NCI-H146 treated with DMSO at 0.1 percent for 48 hours (cell line): ENCODE measurements at regions not wholly inside any gene's neighbourhood (a gene's known extent, or its start where the extent isn't known, plus 50 kb on each side); places are given as distances from the start of the nearest gene placed in this dataset.

ENCODE experiments used
- DNase-seq: peaks from one replicate; lab custom pipeline; 2025; ENCODE audit not compliant: unreplicated experiment; lab: John Stamatoyannopoulos, UW

DNA sequence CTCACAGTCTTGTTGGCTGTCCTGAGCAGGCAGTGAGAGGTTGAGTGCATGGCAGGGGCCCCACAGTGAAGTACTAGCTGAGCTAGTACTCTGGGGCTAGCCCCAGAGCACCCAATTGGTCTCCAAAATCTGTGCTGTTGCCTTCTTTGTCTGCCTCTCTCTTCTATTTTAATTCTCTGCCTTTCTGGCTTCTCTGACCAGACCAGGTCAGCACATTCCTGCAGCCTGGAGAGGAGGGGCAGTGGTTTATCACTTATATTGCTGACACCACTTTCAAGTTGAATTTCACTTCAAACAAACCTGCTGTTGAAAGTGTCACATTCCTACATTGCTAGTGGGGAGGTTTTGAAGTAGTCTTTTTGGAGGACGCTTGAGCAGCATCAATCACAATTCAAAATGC, 628.7 kb downstream of the PTPRU start:
- DNase-seq, result no peak

DNA sequence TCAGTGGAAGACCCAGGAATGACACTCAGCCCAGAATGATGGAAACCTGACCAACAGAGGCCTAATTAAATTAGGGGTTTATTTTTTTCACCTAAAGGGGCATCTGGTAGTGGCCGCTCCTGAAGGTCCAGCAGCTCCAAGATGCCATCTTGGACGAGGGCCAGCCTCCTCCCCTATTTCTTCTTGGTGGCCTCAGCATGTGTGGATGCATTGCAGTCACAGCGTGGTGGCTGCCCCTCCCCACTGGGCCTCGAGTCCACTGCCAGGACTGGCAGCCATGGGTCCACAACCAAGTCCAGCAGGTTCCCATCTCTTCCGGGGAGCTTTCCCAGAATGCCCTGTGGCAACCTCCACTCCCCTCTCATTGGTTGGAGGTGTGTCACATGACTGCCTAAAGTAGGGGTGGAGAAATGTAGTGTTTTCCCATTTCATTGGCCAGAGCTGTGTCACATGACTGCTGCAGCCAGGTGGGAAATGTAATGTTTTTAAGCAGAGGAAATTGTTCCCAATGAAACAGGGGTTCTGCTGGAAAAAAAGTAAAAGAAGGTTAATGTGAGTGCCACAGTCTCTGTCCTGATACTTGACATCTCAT, 628.2 kb downstream of the PTPRU start:
- DNase-seq, result no peak

DNA sequence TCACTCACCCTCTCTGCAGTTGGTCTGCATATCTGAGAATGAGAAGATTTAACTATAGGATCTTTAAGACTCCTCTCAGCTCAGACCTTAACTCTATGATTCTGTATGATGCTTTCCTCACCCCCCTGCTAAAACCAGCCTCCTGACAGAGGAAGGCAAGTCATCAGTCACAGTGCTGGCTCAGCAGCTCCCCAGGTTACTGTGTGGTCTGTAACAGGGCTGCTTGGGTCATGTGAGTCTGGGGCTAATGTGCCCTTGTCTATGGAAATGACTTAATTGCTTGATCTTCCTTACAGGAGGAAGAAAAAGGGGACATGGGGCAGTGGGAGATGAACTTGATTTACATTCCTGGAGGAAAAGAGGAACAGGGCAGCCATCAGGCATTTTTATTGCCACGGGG, 625.6 kb downstream of the PTPRU start:
- no peak for DNase-seq

DNA sequence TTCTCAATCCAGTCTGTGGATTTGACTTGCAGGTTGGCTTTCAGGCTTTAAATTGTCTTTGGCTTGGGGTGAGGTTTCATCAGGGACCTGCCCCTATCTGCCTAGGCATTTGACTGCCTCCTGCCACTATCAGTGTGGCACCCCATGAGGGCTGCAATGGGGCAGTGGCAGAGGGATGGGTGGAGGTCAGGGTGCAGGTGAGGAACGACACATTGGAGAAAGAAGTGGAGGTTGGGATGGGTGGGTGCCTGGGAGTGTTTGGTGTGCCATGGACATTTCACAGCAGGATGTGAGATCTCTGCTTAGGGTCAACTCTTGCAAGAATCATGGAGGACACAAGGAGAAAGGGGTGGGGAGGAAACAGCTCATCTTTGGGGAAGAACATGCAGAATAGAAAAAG, 625.1 kb downstream of the PTPRU start:
- DNase-seq, result no peak

DNA sequence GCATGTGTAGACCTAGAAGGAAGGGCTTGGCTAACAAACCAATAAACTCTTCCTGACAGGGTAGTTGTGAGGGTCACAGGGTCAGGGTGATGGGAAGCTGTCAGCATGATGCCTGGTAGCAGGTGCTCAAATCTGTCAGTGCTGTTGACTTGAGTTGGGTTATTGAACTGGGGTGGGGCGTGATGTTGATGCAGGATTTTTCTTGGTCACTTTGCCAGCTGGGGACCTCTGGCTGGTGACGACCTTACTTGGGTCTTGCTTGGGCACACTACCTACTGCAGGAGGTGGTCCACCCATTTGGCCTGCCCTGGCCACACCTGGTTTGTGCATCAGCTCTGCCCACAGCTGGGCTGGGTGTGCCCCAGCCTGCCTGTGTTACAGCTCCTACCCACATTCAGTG, 624.4 kb downstream of the PTPRU start:
- DNase-seq, result no peak

DNA sequence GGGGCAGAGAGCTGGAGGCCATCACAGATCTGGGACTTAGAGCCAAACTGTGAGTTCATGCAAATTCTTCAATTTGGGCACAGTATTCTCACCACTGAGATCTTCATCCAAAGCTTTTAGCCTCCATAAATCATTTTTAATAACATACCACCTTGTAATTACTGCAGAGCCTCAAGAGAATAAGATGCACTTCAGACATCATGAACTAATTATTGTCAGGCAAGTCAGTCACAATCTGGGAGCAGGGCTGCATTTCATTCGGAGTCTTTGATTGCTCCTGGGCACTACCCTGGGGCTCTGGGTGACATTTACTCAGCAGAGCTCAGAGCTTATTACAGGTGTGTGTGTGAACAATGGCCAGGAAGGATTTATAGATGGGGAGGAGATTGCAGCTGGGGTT, 623.7 kb downstream of the PTPRU start:
- DNase-seq, result no peak

DNA sequence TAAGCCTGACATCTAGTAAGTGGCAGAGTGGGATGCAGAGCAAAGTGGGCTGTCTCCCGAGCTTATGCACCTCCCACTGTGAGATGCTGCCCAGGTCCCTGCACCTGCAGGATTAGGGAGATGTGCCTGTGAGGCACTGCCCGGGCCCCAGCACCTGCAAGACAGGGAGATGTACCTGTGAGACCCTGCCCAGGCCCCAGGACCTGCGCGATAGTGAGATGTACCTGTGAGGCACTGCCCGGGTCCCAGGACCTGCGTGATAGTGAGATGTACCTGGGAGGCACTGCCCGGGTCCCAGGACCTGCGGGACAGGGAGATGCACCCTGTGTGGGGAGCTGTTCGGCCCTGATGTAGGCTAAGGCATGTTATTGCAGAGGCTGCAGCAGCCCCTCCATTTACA, 622.8 kb downstream of the PTPRU start:
- DNase-seq, result no peak

DNA sequence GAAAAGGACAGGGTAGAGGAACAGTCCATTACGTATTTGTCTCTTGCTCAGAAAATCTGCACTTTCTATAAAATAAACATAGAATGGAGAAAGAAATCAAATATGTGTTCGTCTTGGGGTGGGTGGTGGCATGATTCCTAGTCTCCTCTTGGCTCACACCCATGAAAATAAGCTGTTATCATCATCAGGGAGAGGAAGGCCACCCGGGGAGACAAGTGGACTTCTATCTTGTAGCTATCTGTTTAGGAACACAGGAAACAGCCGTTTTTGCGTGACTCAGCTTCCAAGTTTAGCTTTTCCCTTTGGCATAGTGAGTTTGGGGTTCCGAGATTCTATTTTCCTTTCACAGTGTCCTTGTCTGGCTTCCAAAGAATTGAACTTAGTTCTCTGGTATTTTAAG, 622.3 kb downstream of the PTPRU start:
- DNase-seq, result no peak

DNA sequence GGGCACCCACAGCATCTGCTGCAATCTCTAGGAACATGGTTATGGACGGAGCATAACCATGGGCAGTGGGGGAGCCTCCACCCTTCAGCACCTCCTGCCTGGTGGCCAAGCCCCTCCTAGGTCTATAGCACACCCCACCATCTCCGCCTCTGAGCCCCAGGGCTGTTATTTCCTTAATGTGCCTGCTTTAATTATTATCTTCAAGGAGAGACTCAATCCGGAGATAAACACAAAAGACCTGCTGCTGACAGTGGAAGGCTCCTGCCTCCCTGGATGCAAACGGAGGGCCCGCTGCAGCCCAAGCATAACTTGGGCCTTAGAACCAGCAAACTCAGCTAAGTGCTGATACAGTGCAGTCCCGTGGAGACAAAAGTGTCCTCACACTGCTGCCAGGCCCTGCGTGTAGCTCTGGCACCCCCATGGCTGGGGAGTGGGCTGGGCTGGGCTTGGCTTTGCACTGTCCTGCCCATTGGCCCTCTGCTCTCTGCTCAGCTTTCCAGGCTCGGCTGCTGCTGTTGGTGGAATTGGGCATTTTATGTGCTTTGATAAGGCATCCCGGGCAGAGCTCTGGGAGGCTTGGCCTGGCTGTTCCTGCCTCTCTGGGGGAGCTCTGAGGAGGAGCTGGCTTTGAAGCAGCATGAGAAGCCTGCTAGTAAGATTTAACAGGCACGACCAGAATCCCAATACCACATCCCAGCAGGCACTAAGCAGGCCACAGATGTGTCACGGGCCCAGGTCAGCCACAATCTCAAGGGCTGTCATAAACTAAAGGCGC, 620.2 kb downstream of the PTPRU start:
- no peak for DNase-seq

DNA sequence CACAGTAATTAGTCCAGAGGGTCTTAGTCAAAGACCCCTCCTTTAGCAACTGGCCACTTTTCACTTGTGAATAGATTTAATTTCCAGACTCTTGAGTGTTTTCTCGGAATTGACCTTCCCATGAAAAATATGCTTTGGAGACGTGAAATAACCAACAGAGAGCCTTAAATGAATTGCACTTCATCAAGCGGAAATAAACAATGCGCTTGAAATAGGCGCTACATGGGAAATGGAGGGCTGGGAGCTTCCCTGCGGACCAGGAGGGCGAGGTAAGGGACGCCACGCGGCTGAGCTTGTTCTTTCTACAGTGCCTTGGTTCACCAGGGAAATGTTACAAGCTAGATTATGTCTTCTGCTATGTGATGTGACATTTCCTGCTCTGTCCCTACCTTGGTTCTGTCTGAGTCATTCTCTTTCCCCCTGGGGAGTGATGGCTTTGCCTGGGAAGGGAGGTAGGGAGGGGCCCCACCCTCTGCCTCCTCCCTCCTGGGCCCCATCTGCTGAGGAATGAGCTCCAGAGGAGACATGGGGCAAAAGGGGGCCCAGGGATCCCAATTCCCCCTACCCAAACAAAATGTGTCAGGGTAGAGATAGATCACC, 619.3 kb downstream of the PTPRU start:
- DNase-seq, result no peak

DNA sequence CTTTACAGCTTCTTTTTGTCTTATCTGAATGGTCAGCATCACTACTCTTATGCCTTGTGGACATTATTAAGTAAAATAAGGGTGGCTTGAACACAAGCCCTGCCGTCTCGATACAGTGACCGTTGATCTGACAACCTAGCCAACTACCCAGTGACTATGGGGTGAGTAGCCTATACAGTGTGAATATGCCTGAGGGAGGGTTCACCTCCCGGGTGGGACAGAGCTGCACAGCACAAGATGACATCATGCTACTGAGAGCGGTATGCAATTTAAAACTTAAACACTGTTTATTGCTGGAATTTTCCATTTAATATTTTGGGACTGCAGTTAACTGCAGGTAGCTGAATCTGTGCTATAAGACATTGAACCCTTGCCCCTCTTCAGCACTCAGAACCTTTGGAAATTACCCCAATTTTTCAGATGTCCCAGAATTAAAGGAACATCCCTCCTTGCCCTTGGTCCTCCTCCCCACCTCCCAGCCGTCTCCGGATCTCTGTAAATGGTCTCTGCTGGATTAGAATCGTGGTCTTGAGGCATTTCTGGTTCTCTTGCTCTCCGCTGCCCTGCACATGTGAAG, 618.5 kb downstream of the PTPRU start:
- no peak for DNase-seq

DNA sequence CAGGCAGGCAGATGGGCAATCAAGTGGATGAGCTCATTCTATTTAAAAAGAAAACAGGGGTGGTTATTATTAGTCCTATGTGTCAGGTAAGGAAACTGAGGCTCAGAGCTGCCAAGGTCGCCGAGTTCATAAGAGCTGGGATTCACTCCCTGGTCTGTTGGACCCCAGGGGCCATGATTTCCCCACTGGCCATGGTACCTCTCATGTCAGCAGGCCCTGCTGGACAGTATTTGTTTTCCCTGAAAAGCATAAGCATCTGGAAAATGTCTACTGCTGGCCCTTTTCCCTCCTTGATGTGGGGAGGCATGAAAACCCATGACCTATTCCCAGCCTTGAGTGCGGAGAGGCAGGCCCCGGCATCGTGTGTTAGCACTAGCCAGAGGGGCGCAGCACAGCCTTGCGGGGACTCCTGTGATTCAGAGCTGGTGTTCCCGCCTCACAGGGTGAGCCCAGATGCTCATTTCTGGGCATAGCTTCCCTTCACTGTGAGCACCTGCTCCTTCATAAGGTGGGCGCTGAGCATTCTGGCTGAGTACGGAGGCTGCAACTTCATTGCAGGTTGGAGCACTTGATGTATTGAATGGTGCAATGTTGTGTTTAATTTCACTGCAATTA, 617.5 kb downstream of the PTPRU start:
- DNase-seq, result no peak

DNA sequence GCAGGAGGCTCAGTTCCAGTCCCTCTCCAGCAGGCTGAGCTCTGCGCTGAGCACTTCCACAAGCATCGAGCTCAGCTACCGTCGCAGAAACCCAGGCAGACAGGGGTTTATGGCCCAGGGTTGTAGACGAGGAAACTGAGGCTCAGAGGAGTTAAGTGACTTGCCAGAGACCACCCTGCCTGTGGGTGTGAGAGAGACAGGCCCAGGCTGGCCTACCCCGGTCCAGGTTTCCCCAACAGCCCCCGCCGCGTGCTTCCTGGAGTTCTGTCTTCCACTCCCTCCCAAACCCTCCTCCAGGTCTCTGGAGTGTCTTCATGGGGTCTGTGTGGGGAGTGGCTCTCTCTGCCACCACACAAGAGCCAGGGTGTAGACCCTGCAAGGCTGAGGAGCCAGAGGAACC, 615.9 kb downstream of the PTPRU start:
- no peak for DNase-seq

DNA sequence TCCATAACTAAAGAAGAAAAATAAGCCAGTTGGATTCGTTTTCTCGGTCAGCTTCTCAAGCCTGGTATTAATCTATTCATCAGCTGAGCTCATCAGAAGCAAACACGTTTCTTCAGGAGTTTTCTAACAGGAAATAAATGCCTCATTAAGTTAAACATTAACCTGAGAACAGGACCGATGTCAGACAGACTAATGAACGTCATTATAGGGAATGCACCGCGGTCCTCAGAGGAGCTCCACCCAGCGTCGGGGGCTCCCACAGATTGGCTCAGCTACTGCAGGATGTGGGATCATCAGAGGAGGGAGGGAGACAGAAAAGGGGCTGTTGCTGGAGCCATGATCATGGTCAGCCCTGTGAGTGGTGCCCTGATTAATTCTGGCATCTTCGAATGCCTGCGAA, 615.4 kb downstream of the PTPRU start:
- DNase-seq, result no peak

DNA sequence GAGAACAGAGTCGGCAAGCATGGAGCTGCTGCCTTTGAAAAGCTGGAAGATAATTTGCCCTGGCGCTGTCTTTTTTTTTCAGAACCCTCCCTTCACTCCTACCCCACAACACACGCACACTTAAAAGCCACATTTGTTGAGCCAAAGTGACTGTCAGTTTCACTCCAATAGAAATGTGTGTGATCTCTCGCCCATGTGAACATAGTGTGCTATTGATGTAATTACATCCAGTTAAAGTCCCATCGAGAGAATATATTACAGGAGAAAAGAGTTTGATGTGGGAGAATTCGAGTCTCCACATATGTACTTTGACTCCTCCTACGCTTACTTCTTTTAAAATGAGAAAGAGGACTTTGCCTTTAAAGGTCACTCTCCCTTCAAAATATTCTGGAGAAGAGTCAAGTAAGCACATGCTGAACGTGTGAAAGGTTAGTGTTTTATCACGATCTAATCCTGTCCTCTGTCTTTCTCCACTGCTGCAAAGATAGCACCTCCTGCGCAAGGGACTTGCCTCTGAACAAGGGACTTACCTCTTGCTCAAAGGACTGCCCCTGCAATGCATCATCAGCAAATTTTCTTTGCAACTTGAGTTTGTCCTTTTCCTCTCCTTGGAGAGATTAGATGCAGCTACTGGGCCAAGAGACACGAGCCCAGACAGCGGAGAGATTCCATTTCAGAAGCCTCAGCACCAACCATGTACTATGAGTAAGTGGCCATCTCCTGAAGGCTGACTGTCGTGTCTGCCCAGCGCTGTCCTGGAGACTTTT, 613.9 kb downstream of the PTPRU start:
- no peak for DNase-seq

DNA sequence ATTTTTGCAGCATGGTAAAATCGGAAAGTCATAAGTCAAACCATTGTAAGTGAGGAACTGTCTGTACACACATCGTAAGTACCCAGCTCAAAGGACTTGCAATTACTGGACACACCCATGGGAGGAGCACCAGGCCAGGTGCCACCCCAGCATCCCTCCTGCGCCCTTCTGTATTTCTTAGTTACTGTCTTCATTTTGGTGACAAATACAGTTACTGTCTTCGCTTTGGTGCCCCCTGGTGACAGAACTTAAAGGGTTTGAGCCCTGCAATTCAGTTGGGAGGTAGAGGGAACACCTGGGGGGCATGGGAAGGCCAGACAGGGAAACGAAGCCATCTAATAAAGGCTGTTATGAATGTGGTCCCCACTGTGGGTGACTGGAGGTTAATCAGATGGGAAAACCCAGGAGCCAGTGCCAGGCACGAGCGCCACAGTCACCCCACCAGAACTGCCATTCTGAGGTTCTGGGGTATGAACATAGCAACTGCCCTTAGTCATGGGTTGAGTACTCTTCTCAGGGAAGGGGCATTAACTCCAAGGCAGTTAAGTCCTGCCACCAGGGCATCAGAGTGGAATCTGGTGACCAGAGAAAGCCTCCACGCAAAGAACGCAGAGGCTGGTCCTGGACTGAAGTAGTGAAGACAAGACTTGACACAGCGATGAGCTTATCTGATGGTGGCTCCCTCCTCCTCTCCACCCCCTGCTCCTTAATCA, 612.9 kb downstream of the PTPRU start:
- DNase-seq, result no peak

DNA sequence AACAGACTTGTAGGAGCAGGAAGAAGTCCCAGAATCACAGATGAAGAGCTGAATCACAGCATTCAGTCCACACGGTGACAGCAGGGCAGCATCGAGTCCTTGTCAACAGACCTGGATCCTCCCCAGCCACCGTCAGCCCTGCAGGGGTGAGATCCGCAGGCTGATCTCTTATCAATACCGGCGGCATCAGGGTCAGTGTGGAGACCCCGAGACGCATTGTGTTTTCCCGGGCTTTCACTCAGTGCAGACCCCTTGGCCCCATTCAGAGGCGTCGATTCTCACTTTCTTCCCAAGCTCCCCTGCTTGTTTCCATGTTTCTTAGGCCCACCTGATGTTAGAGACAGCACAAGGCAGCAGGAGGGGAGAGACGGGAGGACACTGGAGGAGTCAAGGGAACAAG, 609.6 kb downstream of the PTPRU start:
- DNase-seq, result no peak

DNA sequence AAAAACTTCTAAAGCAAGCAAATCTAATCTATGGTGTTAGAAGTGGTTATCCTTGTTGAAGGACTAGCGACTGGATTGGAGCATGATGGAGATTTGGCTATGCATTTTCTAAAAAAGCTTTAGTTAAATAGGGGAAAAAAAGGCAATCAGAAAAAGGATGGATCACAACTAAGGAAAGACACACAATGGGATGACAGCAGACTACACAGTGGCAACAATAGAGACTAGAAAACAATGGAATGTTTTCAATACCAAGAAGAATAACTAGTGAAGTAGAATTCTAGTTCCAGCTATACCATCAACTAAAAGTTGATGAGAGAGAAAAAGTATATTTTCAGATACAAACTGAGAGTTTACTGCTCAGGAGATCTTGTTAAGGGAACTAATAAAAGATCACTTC, 605.8 kb downstream of the PTPRU start:
- DNase-seq, result no peak

DNA sequence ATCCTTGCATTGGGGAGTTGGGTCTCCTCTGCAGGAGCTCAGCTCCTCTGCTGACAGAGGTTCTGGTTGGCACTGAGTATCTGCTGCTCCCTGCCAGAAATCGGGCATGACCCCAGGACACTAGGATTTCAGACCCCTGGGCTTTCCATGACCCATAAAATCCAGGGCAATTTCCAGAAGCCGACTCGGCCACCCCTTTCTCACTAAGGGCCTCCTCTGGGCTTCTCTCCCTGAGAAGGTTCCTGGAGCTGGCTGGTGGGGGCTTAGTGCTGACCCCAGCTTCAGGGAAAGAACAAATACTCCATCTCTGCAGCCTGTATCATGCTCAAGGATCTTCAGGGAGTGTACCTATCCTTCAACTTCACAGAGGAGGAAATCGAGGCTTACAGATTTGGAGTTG, 603.4 kb downstream of the PTPRU start:
- DNase-seq, result no peak

DNA sequence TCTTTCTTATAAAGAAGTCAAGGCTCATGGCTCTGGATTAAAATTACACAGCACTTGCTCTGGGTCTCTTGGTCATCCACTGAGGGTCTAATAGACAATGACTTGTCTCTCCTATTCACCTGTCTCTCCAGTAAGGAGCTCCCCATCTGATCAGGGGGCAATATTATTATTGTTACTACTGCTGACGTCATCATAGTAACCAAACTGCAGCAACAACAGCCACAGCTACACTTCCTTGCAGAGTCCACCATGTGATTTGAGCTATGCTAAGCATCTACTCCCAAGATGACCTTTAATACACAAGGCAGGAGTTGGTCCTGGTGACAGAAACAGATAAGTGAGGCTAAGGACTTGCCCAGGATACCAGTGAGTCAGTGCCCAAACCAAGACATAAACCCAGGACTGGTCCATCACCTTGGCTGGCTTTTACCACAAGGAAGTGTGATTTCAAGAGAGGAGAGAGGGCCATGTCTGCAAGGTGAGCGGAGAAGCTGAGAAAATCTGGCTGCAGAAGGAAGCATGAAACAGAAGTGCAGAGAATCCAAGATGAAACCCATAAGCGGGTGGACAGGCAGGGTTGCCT, 602.5 kb downstream of the PTPRU start:
- DNase-seq, result no peak
